GM21390 (cell line): ENCODE measurements at regions not wholly inside any gene's neighbourhood (a gene's known extent, or its start where the extent isn't known, plus 50 kb on each side); places are given as distances from the start of the nearest gene placed in this dataset.
A peak's percentile ranks its signal among the peaks of the same experiment; 100 is the strongest.

Source experiments
- ATAC-seq: cut with Tn5 transposase; IDR thresholded peaks from one replicate; pipeline ENCODE4 v1.9.1; 2021; ENCODE audit not compliant: unreplicated experiment

DNA sequence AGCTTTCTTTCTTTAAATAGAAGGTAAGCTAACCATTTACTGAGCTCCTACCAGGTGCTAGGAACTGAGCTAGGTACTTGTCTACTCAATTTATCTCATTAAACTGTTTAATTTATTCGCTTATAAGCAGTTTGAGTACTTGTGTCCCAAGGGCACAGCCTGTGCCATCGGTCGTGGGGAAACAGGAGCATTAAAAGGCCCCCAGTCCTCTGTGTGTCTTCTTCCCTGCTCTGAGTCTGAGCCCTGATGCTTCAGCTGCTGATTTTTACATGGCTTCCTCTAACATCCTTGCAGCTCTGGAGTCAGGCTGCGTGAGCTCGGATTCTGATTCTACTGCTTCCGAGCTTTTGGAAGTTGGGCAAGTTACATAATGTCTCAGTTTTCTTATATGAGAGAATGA, 239.5 kb downstream of the EDEM1 start:
- ATAC-seq = no peak

DNA sequence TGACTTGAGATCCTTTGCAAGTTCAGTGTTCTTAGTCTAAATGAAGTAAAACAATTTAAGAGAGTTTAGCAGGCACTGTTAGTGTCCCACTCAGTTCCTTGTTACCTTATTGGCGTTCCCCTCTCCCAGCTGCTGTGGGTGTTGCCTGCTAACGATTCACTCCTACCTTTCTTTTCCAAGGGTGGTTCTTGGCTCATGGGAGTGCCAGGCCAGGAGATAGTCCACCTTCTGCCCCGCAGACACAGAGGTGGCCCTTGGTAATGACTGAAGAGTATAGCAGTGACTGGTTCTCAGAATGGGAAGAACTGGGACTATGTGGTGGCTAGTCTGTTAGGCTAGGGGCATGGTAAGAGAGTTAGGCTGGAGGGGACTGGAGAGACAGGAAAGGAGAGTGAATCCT, 240.4 kb downstream of the EDEM1 start:
- no peak for ATAC-seq

DNA sequence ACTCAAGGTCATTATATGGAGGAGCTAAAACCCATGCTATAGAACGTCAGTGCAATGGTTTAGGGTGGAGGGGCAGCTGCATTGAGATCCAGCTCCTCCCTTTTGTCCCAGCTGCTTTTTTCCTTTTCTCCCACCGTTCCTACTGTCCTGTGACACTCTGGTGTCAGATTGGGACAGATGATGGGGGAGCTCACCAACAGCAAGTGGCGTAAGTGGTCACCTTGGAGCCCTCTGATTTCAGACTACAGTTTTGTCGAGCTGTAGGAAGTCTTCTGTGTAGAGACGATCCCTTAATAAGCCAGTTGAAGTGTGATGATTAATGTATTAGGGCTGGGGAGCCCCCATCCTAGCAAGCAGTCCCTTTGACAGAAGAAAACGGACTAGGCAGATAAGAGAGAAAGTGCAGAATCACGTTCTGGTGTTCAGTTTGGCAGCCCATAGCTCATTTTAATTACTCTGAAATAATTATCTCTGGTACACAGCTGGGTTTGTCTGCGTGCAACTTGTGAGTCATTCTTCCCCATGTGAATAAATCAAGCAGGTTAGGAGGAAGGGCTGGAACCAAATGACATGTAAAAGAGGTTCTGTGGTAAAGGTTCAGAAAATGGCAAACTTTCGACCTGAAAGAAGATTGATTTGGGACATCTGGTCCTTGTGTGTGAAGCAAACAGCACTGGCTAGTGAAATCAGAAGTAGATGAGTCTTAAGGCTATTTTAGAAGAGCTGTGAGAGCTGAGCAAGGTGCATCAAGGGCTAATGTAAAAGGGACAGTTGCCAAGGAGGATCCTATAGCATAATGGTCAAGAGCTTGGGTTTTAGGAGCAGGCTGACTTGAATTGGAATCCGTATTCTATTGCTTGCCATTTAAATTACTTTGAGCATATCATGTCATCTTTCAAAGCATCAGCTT, 241.4 kb downstream of the EDEM1 start:
- ATAC-seq = peak; percentile 86

DNA sequence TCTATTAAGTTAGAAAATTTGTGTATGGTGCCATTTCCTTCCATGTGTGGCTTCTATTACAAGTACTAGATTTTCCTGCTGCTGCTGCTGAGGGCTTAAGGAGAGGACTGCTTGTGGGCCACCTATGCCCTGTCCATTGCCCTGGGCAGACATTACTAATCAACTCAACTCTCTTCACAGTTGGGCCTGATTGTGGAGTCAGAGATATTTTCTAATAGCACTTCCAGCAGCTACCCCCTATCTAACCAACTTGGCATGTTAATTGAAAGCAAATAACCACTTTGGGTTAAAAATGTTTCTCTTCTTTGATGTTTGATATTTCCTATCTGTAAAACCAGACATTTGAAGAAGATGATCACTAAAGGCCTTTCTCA, 242.0 kb downstream of the EDEM1 start:
- peak; percentile 6 for ATAC-seq

DNA sequence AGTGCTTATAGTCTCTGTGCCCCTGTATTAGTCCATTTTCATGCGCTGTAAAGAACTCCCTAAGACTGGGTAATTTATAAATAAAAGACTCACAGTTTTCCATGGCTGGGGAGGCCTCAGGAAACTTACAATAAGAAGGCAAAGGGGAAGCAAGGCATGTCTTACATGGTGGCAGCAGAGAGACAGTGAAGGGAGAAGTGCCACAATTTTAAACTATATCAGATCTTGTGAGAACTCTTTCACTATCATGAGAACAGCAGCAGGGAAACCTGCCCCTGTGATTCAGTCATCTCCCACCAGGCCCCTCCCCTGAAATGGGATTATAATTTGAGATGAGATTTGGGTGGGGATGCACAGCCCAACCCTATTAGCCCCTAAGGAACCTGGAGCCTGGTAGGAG, 243.2 kb downstream of the EDEM1 start:
- ATAC-seq = no peak

DNA sequence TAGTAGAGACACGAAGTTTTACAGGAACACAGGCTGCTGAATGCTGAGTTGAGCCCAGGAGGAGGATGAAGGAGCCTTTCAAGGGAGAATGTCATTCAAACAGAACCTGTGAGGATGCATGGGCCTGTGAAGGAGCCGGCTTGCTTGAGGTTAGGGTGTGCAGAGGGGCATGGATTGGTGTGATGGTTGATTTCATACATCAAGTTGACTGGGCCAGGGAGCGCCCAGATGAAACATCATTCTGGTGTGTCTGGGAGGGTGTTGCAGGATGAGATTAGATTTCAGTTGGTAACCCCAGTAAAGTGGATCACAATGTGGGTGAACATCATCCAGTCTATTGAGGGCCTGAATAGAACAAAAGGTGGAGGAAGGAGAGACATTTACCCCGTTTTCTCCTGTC, 243.6 kb downstream of the EDEM1 start:
- ATAC-seq = no peak

DNA sequence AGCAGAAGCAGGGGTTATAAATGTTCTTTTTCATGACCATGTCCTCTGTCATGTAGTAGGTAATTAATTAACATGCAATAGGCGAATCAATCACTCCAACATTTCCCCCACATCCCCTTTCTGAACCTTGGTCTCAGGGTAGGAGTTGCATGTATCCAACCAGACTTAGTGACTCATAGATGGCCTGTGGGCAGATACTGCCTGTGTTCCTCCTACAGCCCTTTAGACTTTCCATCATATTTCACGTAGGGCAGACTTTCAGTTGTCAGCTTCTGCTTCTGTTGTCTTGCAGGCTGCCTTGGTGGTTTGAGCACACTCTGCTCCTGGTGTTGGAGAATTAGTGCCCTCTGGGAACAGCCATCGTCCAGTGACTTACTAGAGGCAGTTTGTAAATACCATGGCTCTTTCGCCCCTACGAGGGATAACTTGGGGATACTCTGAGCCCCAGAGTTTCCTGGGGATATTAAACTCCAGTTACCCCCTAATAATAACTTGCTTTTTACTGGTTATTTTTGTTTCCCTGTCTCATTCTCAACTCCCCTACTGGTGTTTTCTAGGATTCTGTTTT, 244.4 kb downstream of the EDEM1 start:
- ATAC-seq = no peak

DNA sequence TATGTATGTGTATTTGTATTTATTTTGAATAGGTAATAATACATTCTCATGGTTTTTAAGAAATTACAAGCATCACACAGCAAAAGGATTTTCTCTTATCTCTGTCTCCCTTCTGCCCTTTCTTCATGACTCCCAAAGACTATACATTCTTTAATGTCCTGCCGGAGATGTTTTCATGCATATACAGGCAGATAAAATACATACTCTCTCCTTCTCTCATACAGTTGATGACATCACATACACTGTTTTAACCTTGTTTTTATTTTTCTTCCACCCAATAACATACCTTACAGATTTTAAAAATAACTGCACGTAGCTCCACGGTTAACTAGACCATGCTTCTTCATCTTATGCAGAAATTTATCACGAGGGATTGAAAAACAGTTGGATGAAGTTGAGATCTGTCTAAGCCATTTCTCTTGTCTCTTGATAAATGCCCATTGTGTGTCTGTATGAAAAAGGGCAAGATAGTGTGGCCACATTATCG, 249.8 kb downstream of the EDEM1 start:
- ATAC-seq = no peak

DNA sequence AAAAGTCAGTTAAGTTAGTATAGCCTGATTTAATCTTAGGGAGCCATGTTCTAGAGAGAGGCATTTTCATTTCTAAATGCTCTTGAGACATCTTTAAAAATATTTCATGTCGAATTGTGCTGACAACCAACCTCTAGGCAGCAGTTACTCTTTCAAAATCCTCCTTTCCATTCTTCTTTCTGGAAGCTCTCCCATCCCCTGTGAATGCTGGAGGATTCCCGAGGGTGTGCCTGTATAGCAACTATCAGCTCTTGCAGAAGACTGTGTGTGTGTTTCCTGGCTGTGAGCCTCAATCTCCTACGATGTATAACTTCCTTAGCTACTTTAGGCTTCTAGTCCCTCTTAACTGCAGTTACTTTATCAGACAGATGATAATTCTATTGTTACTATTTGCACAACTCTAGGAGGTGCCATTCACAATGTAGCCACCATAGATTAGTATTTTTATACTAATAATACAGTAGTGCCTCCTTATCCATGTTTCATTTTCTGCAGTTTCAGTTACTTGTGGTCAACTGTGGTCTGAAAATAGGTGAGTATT, 250.3 kb downstream of the EDEM1 start:
- ATAC-seq = no peak

DNA sequence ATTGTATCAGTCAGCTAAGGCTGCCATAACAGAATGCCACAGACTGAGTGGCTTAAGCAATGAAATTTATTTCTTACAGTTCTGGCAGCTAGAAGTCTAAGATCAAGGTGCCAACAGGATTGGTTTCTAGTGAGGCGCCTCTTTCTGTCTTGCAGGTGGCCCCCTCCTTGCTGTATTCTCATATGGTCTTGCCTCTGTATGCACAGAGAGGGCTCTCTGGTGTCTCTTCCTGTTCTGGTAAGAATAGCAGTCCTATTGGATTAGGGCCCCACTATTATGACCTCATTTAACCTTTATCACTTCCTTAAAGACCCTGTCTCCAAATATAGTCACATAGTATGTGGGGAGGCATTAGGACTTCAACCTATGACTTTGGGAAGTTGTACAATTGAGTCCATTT, 253.9 kb downstream of the EDEM1 start:
- no peak for ATAC-seq

DNA sequence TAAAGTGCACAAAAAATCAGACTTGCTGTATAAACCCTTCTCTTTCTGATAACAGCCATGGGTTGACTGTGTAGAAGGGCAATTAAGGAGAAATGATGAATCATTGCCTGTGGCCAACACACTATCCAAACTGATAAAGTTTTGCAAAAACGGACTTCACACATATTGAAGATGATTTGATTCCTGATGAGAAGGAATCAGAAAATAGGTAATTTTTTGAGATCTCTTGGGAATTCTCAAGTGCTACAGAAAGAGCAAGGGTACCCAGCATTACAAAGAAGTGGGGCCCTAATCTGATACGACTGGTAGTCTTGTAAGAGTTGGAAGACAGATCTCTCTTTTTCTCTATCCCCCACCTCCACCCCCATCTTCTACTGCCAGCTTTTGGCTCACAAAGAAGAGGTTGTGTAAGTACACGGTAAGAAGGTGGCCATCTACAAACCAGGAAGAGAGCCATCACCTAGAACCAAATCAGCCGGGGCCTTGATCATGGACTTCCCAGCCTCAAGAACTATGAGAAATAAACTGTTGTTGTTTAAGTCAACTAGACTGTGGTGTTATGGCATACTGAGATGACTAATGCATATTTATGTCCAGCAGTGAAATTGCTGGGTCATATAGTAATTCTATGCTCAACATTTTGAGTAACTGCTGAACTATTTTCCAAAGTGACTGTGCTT, 254.7 kb downstream of the EDEM1 start:
- no peak for ATAC-seq

DNA sequence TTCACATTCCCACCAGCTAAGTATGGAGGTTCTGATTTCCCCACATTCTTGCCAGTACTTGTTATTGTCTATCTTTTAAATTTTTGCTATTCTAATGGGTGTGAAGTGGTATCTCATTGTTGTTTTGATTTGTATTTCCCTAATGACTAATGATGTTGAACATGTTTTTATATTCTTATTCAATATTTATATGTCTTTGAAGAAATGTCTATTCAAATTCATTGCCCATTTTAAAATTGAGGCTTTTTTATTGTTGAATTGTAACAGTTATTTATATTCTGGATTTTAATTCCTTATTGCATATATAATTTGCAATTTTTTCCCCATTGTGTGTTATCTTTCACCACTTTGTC, 255.3 kb downstream of the EDEM1 start:
- ATAC-seq = no peak

DNA sequence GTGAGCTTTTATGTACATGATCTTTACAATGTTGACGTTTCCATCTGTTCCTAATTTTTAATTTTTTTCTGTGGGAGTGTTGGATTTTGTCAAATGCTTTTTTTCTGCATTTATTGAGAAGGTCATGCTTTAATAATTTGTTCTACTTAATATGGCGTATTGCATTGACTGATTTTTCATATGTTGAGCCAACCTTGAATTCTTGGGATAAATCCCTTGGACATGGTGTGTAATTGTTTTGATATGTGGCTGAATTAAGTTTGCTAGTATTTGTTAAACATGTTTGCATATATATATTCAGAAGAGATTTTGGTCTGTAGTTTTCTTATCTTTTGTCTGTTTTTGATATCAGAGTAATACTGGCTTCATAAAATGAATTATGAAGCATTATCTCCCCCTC, 256.7 kb downstream of the EDEM1 start:
- no peak for ATAC-seq

DNA sequence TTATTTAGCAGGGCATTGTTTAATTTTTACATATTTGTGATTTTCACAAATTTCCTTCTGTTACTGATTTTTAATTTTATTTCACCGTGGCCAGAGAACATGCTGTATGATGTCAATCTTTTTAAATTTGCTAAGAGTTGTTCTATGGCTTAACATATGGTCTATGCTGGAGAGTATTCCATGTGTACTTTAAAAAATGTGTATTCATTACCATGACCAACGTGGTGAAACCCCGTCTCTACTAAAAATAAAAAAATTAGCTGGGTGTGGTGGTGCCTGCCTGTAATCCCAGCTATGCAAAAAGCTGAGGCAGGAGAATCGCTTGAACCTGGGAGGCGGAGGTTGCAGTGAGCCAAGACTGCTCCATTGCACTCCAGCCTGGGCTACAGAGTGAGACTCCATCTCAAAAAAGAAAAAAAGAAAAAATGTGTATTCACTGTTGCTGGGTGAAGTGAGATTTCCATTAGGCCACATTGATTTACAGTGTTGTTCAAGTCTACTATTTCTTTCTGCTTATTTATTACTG, 258.2 kb downstream of the EDEM1 start:
- no peak for ATAC-seq

DNA sequence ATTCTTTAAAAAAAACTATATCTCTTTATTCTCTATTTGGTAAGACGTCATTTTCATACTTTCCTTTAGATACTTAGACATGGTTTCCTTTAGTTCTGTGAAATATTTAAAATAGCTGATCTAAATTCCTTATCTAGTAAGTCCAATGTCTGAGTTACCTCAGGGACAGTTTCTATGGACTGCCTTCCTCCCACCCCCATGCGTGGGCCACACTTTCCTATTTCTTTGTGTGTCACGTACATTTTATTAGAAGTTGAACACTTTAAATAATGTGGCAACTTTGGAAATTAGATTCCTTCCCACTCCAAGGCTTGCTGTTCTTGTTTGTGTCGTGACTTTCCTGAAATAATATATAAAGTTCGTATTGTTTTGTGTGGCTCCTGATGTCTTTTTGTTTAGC, 260.7 kb downstream of the EDEM1 start:
- ATAC-seq = no peak

DNA sequence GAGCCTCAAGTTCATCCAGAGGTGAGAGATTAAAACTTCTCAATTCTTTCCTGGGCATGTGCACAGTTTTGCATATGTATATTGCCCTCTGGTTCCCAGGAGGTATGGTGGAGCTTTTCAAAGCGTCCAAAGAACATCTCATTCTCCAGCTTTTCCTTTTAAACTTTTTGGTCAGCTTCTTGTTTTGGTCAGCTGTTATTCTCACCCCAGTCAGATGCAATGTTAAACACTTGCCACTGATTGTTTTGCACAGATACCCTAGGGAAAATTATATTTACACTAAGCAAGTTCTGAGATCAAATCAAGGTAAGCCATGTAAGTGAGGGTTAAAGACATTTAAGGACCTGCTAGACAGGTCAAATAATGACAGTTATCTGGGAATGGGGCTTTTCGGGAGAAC, 261.3 kb downstream of the EDEM1 start:
- no peak for ATAC-seq

DNA sequence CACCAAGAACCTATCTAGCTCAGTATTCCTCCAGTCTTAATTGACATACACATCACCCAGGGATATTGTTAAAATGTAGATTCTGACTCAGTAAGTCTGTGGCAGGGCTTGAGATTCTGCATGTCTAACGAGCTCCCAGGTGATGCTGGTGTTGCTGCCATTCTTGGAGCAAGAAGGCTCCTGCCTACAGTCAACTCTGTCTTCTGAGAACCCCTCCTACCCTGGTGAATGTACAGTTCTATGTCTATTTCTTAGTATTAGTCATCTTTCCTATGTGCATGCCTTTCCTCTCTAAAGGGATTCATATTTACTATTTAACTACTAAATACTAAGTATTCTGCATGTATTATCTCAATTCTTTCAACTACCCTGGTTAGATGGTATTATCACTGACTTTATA, 268.7 kb downstream of the EDEM1 start:
- peak; percentile 68 for ATAC-seq

DNA sequence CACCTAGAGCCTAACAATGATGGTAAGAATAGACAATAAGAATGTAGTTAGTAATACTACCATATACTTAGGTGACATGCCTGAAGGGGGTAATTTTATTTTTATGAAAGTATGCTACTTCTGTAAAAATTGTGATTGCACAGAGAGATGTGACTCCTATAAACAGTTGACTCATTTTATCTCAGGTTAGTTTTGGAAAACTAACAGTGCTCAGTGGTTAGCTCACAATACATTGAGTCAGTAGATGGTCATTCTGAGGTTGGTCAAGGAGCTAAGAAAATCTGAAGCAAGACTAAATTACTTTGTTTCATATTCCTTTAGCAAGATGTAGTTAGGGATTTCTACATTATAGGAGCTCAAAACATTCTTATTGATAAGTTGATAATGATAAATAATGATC, 271.0 kb downstream of the EDEM1 start:
- no peak for ATAC-seq

DNA sequence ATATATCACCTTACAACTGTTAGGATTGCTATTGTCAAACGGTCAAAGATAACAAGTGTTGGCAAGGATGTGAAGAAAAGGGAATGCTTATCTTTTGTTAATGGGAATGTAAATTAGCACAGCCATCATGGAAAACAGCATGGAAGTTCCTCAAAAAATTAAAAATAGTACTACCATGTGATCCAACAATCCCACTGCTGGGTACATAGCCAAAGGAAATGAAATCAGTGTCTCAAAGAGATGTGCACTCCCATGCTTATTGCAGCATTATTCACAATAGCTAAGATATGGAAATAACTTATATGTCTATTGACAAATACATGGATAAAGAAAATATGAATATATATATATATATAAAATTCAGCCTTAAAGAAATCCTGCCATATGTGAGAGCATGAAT, 274.6 kb downstream of the EDEM1 start:
- ATAC-seq = no peak

DNA sequence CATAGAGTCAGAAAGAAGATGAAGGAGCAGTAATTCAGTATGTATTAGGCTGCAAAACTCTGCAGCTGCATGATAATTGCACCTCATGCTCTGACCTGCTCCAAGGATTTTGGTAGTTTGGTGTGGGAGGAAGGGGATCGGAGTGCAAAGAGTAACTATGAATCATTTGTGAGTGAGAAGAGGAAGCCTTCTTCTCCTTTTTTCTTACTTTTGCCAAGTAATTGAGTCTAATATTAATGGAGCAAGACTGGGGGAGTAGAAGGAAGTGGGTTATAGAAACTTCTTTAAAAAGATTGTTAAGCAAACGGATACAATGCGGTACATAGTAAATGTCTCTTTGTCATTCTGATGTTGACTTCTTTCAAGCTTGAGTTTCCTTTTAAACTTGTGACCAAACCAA, 276.5 kb downstream of the EDEM1 start:
- ATAC-seq = no peak

DNA sequence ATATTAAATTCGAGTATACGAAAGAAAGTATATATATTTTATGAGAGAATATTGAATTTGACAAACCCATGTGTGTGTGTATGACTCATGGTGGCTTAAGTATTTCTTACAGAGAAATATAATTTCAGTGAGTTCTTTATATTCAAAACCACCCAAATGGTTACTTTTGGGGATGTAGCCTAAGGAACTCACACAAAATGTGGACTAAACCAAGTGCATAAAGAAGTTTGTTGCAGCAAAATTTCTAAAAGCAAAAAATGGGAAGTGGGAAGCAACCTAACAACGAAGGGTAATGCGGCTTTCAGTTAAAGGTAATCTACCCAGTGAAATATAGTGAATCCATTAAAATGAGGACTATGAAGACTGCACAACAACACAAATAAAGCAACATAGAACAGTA, 277.1 kb downstream of the EDEM1 start:
- ATAC-seq = no peak

DNA sequence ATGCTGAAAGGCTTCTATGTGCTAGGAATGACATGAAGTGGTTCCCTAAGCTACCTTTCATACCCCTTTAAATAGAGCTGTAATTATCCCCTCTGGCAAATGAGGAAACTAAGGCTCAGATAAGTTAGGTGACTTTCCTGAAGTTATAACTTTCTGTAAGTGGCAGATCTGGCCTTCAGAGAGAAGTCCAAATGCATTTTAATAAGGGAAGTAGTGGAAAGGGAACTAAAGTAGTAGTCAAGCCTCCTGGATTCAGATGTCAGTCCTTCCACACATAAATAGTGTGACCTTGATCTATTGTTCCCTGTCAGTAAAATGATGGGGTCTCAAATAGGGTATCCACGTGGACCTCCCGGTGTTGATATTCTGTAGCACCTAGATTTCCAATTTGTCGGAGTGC, 277.7 kb downstream of the EDEM1 start:
- no peak for ATAC-seq
